ENCODE measurements at regions not wholly inside any gene's neighbourhood (a gene's known extent, or its start where the extent isn't known, plus 50 kb on each side); places are given as distances from the start of the nearest gene placed in this dataset.

- Mint-ChIP-seq H3K36me3 (ENCODE audit: low read depth) (no peaks in the 10 kb centered on the region), H3K9me3 (no peaks in the 10 kb centered on the region), H3K27me3 (ENCODE audit: insufficient read depth, low read depth, poor library complexity) (no peaks in the 10 kb centered on the region), H3K27ac (no peak overlapping the region), H3K4me3 (no peak overlapping the region), H3K4me1 (peaks cover 7% of the 10 kb centered on the region)
- Histone ChIP-seq H4K20me1 (replicated peaks; ENCODE audit: insufficient read depth) (no peaks in the 10 kb centered on the region), H3K9me2 (ENCODE audit: insufficient read depth) (peaks cover 34% of the 10 kb centered on the region), H3K79me2 (replicated peaks; ENCODE audit: insufficient read depth) (no peaks in the 10 kb centered on the region), H3K36me3 (ENCODE audit: insufficient read depth) (no peaks in the 10 kb centered on the region), H3K27me3 (ENCODE audit: insufficient read depth) (no peaks in the 10 kb centered on the region), H3F3A (replicated peaks; ENCODE audit: low read depth) (no peaks in the 10 kb centered on the region), H3K4me2 (no peak overlapping the region), H3K4me1 (ENCODE audit: insufficient read depth) (peaks cover 5% of the 10 kb centered on the region; the same call in 1 of the 2 replicates), H2AFZ (no peak overlapping the region), H3K4me3 (no peak overlapping the region), H3K27ac (ENCODE audit: low read depth) (no peak overlapping the region)
- no peak for DNase-seq (ENCODE audit: low spot score)
- ATAC-seq, result no peak
- TF ChIP-seq EZH2phosphoT487 (IDR thresholded peaks at IDR 0.05; ENCODE audit: unreplicated experiment), result no peak
- TF ChIP-seq CREB1 (CRISPR knock-in tag; IDR thresholded peaks at IDR 0.05; ENCODE audit: low read depth), result no peak
These were observed 616.3 kb downstream of the INSC start for GRCh38 chr11:15730995-15731385.

- no peak overlapping the region for H3K27ac Mint-ChIP-seq
- H3K36me3 Mint-ChIP-seq (ENCODE audit: low read depth), result no peaks in the 10 kb centered on the region
- TF ChIP-seq JUNB (IDR thresholded peaks at IDR 0.05; ENCODE audit: unreplicated experiment) (no peak), NANOG (IDR thresholded peaks at IDR 0.05; ENCODE audit: borderline replicate concordance) (no peak), CTCF (conservative IDR thresholded peaks at IDR 0.05; ENCODE audit: low read depth in 2 of 2) (no peak), STAT1 (IDR thresholded peaks at IDR 0.05; ENCODE audit: unreplicated experiment) (no peak), CREB1 (CRISPR knock-in tag; IDR thresholded peaks at IDR 0.05; ENCODE audit: low read depth) (no peak), EZH2 (IDR thresholded peaks at IDR 0.05; ENCODE audit: low read depth, unreplicated experiment) (no peak), EZH2phosphoT487 (IDR thresholded peaks at IDR 0.05; ENCODE audit: unreplicated experiment) (no peak), POLR2AphosphoS5 (IDR thresholded peaks at IDR 0.05; ENCODE audit: low read depth) (no peak), ZNF114 (CRISPR knock-in tag; IDR thresholded peaks at IDR 0.05) (no peak), ZNF462 (CRISPR knock-in tag; IDR thresholded peaks at IDR 0.05) (no peak), ETS1 (IDR thresholded peaks at IDR 0.05) (no peak)
These were observed 620.6 kb downstream of the SOX6 start for GRCh38 chr11:15735706-15736105.

More at GRCh38 chr11:15735706-15736105, 620.6 kb downstream of the SOX6 start:
- H3K4me2 ChIP-seq, result no peak overlapping the region
- no peaks in the 10 kb centered on the region for H3K79me2 ChIP-seq (replicated peaks; ENCODE audit: insufficient read depth)
- no peak overlapping the region for H2AFZ ChIP-seq
- no peaks in the 10 kb centered on the region for H3K4me1 ChIP-seq (ENCODE audit: insufficient read depth)
- peaks cover 28% of the 10 kb centered on the region for H3K9me2 ChIP-seq (ENCODE audit: insufficient read depth)
- no peak for ATAC-seq
- H3K27ac ChIP-seq (ENCODE audit: low read depth), result no peak overlapping the region
- no peaks in the 10 kb centered on the region for H4K20me1 ChIP-seq (replicated peaks; ENCODE audit: insufficient read depth)
- DNase-seq (ENCODE audit: low spot score), result no peak
- no peaks in the 10 kb centered on the region for H3K36me3 ChIP-seq (ENCODE audit: insufficient read depth)
- no peaks in the 10 kb centered on the region for H3K27me3 Mint-ChIP-seq (ENCODE audit: insufficient read depth, low read depth, poor library complexity)
- H3K4me1 Mint-ChIP-seq, result no peaks in the 10 kb centered on the region; the same call in 2 of the 3 replicates
- H3K27me3 ChIP-seq (ENCODE audit: insufficient read depth), result no peaks in the 10 kb centered on the region
- H3K4me3 ChIP-seq, result no peak overlapping the region
- H3K9me3 Mint-ChIP-seq, result no peaks in the 10 kb centered on the region
- no peaks in the 10 kb centered on the region for H3F3A ChIP-seq (replicated peaks; ENCODE audit: low read depth)
- no peak overlapping the region for H3K4me3 Mint-ChIP-seq
